Mesodermal cell (in vitro differentiated cells): ENCODE measurements at regions not wholly inside any gene's neighbourhood (a gene's known extent, or its start where the extent isn't known, plus 50 kb on each side); places are given as distances from the start of the nearest gene placed in this dataset.
A peak's percentile ranks its signal among the peaks of the same experiment; 100 is the strongest.

ENCODE experiments used
- H3K27ac ChIP-seq: 2 replicates; pipeline ENCODE4 v1.7.0; 2013; ENCODE audit warnings: mild to moderate bottlenecking, low read depth, low read length, moderate library complexity; ENCODE audit not compliant: severe bottlenecking
- H3K36me3 ChIP-seq: 2 replicates; pipeline ENCODE4 v1.7.1; 2013; ENCODE audit warnings: mild to moderate bottlenecking, low read length, moderate library complexity; ENCODE audit not compliant: control insufficient read depth, insufficient read depth
- H3K4me1 ChIP-seq: one replicate; pipeline ENCODE4 v1.7.1; 2013; ENCODE audit warnings: mild to moderate bottlenecking, low read length; ENCODE audit not compliant: insufficient read depth, control insufficient read depth, poor library complexity, severe bottlenecking
- H3K4me3 ChIP-seq: 2 replicates; pipeline ENCODE4 v1.7.0; 2013; ENCODE audit warnings: low read length, control low read depth, mild to moderate bottlenecking; ENCODE audit not compliant: insufficient read depth, poor library complexity, severe bottlenecking; ENCODE audit errors: extremely low read depth
- H3K9me3 ChIP-seq: 2 replicates; pipeline ENCODE4 v1.7.1; 2013; ENCODE audit warnings: mild to moderate bottlenecking, low read length, moderate library complexity; ENCODE audit not compliant: control insufficient read depth
- WGBS, 2 experiments: methylation state at CpG; one replicate each; pipeline ENCODE4 v1.1.5; 2013; ENCODE audit warnings: missing lambda C conversion rate in 2 of 2; ENCODE audit not compliant: insufficient coverage in 2 of 2; 5-methylcytosine and 5-hydroxymethylcytosine counted together

DNA sequence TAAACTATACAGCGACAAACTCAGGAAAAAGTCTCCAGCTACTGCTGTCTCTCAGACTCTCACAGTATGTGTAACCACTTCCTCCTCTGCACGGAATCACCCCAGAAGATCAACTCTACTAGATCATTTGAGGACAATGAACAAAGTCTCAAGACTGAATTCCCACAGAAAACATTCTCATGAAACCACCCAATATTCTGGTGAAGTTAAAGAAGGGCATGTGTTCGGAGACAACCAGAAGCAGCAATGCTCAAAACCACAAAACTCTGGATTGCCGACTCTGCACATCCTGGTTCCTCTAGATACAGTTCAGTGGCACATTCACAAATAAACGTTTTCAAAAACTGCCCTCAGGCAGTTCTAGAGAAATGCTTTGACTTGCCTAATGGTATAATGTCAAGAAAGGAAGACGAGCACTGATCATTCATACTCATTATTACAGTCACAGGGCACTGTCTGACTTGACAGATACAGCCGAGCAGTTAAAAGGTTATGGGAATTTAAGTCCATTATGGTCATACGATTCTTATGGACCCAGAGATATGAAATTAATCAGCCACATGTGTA lies 91.9 kb upstream of the STK17B start:
- no peaks in the 10 kb centered on the region for H3K36me3 ChIP-seq
- no peak overlapping the region for H3K4me3 ChIP-seq
- H3K9me3 ChIP-seq = no peaks in the 10 kb centered on the region
- H3K4me1 ChIP-seq = peaks cover 50% of the 10 kb centered on the region
- 77 to 100% methylated on average over 3 to 4 of the region's 8 CpGs for WGBS, 2 experiments
- H3K27ac ChIP-seq = peak overlapping the region; percentile 80

- Histone ChIP-seq H3K4me1 (peaks cover 39% of the 10 kb centered on the region), H3K4me3 (no peak overlapping the region), H3K9me3 (no peaks in the 10 kb centered on the region), H3K36me3 (peaks cover 7% of the 10 kb centered on the region), H3K27ac (no peak overlapping the region)
These were observed 95.0 kb upstream of the STK17B start for GRCh38 chr2:196266351-196266750.

DNA sequence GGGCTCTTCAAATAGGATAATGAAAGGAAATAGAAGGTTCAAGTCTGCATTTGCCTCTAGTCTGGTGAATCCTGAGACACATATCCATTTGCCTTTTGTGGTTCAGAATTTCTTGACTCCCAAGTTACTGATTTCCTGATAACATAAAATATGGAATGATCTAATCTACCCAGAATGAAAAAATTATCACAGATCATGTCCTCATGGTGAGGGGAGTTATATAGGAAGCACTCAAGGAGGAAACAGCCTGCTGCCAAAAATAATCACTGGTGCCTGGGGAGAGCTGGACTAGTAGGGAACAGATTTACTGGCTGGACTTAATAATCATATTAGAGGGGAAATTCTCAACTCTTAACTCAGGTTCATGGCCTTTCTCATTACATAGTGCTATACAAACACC lies 95.5 kb upstream of the STK17B start:
- H3K27ac ChIP-seq = no peak overlapping the region
- H3K4me3 ChIP-seq = no peak overlapping the region
- H3K36me3 ChIP-seq = peaks cover 7% of the 10 kb centered on the region
- H3K4me1 ChIP-seq = peaks cover 37% of the 10 kb centered on the region
- H3K9me3 ChIP-seq = no peaks in the 10 kb centered on the region

DNA sequence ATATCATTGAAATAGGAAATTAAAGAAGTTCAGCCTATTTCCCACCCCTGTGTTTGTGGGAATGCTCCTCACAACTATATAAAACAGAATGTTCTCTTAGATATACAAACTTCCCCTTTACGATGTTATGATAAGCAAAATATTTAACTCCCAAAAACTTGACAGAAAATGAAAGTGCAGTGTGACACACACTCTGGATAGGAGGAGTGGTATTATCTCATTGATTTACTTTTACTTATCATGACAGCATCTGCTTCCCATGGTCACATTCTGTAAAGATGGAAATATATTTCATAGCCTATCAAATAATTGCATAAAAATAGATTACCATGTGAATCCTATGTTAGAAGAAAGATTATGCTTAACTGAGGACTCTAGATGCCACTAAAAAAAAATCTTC lies 96.6 kb upstream of the STK17B start:
- H3K4me1 ChIP-seq = peaks cover 30% of the 10 kb centered on the region
- H3K27ac ChIP-seq = peak overlapping the region; percentile 51
- no CpG with 5 or more reads among the region's 1 CpG for WGBS, 2 experiments
- H3K4me3 ChIP-seq = no peak overlapping the region
- H3K9me3 ChIP-seq = no peaks in the 10 kb centered on the region
- H3K36me3 ChIP-seq = peaks cover 7% of the 10 kb centered on the region

- Histone ChIP-seq H3K27ac (peak overlapping the region; percentile 51), H3K4me3 (no peak overlapping the region), H3K36me3 (peaks cover 9% of the 10 kb centered on the region), H3K4me1 (peaks cover 29% of the 10 kb centered on the region), H3K9me3 (no peaks in the 10 kb centered on the region)
- WGBS, 2 experiments = 83 to 88% methylated on average over 5 to 6 of the region's 8 CpGs
These were observed 97.4 kb upstream of the STK17B start for GRCh38 chr2:196268538-196269338.

DNA sequence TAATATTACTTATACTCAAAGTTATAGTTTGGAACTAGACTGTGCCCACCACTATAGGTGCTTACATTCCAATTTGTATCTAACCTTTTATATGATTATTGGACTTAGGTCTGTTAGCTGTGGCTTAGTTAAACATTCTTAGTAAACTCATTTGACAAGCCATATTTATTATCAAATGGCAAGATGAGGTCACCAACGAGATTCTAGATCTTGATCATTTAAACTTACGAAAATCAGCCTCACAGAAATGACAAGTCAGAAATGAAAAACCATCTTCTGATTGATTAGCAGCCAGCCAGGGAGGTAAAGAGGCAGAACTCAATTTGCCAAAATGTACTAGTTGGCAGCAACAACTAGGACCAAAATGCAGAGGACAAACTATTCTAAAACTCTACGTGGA lies 100.4 kb upstream of the STK17B start:
- 72 to 95% methylated on average over 2 to 3 of the region's 3 CpGs for WGBS, 2 experiments
- peaks cover 12% of the 10 kb centered on the region for H3K36me3 ChIP-seq
- H3K4me1 ChIP-seq = peaks cover 50% of the 10 kb centered on the region
- H3K4me3 ChIP-seq = no peak overlapping the region
- no peaks in the 10 kb centered on the region for H3K9me3 ChIP-seq
- H3K27ac ChIP-seq = no peak overlapping the region

DNA sequence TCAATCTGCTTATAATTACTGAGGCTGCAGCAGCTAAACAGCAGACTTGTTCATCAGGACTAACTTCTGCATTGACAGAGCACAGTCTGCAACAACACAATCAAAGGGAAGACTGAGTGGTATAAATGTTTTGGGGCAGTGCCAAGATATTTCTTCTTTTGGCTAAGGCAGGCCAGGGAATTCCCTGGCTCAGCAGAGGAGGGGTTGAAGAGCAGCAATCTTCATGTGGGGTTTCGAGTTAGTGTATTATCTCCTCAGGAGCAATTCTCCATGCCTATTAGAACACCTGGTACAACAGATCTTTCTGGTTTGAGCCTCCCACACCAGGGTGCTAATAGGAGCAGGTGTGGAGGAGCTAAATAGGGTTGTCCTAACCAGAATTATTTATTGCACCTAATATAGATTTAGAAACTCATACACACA lies 103.0 kb upstream of the STK17B start:
- Histone ChIP-seq H3K27ac (no peak overlapping the region), H3K4me1 (peaks cover 31% of the 10 kb centered on the region), H3K36me3 (peaks cover 15% of the 10 kb centered on the region), H3K9me3 (no peaks in the 10 kb centered on the region), H3K4me3 (no peak overlapping the region)
- WGBS, 2 experiments = no CpG with 5 or more reads among the region's 1 CpG

DNA sequence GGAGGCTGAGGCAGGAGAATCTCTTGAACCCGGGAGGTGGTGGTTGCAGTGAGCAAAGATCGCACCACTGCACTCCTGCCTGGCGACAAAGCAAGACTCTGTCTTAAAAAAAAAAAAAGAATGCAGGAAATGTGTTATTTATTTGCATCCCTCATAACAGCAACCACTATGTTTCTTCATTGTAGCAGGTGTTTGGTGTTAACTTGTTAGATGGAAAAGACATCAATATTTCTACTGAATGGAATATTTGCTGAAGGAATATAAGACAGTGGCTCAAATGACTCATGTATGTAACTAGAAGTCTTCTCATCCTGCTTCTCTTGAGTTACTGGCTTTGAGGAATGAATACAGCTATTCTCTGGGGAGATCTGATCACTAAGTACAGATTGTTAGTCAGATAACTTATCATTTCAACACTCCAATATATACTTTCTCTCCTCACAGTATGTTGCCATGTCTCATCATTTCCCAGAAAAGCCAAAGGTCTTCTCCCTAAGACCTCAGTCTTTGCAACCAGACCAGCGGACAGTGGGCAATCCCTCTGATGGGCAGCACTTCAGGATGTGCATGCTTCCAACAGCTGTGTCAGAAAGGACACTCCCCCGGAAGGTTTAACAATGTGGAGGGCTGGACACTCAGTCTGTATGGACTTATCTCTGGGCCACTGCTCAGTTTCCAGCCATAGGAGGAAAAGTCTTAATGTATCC lies 104.4 kb upstream of the STK17B start:
- WGBS, 2 experiments = 93 to 97% methylated on average over 2 to 3 of the region's 5 CpGs
- Histone ChIP-seq H3K4me1 (peaks cover 32% of the 10 kb centered on the region), H3K9me3 (no peaks in the 10 kb centered on the region), H3K36me3 (peaks cover 8% of the 10 kb centered on the region), H3K27ac (no peak overlapping the region), H3K4me3 (no peak overlapping the region)

GRCh38 chr2:196276421-196276820 lies 105.0 kb upstream of the STK17B start:
- no peaks in the 10 kb centered on the region for H3K9me3 ChIP-seq
- no peak overlapping the region for H3K27ac ChIP-seq
- H3K36me3 ChIP-seq = peaks cover 8% of the 10 kb centered on the region
- 0% methylated on average over 1 of the region's 2 CpGs; no CpG with 5 or more reads in 1 of the 2 experiments for WGBS, 2 experiments
- H3K4me3 ChIP-seq = no peak overlapping the region
- H3K4me1 ChIP-seq = peaks cover 32% of the 10 kb centered on the region

DNA sequence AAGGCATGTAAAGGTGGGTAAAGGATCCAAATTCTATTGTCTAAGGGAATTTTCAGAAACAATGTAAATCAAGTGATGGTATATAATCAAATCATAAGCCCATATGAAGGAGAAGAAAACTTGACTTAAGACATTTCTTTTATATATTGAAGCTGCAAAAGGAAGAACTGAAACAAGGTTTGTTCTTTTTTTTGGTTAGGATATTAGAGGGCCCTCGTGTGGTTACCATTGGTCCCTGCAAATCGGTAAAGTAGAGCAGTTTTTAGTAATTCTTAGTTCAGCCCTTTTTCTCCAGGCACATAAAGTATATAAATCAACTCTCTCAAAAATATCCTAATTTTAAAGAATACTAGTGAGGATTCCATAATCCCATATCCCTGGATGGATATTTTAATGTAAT lies 105.6 kb upstream of the STK17B start:
- no peak overlapping the region for H3K27ac ChIP-seq
- peaks cover 32% of the 10 kb centered on the region for H3K4me1 ChIP-seq
- no peaks in the 10 kb centered on the region for H3K9me3 ChIP-seq
- peaks cover 11% of the 10 kb centered on the region for H3K36me3 ChIP-seq
- H3K4me3 ChIP-seq = no peak overlapping the region
- no CpG with 5 or more reads among the region's 2 CpGs for WGBS, 2 experiments

GRCh38 chr2:196278491-196278911 lies 107.1 kb upstream of the STK17B start:
- no peaks in the 10 kb centered on the region for H3K9me3 ChIP-seq
- no peak overlapping the region for H3K27ac ChIP-seq
- 96 to 98% methylated on average over 6 to 7 of the region's 10 CpGs for WGBS, 2 experiments

More at GRCh38 chr2:196278491-196278911, 107.1 kb upstream of the STK17B start:
- H3K36me3 ChIP-seq = peaks cover 17% of the 10 kb centered on the region
- no peak overlapping the region for H3K4me3 ChIP-seq
- H3K4me1 ChIP-seq = peaks cover 29% of the 10 kb centered on the region
